NCI-H146 (cell line): ENCODE measurements at regions not wholly inside any gene's neighbourhood (a gene's known extent, or its start where the extent isn't known, plus 50 kb on each side); places are given as distances from the start of the nearest gene placed in this dataset.
A peak's percentile ranks its signal among the peaks of the same experiment; 100 is the strongest.

Source experiments
- DNase-seq: peaks from one replicate; lab custom pipeline; 2025; lab: John Stamatoyannopoulos, UW

GRCh38 chr22:47631571-47632102 is 869.2 kb downstream of the TBC1D22A start:
- peak; percentile 91 for DNase-seq

- DNase-seq: peak; percentile 22
These were observed 868.5 kb downstream of the TBC1D22A start for GRCh38 chr22:47630741-47631534.

GRCh38 chr22:47629791-47630655 is 867.6 kb downstream of the TBC1D22A start:
- DNase-seq: no peak

GRCh38 chr22:47629273-47629711 is 866.8 kb downstream of the TBC1D22A start:
- DNase-seq: peak; percentile 72

GRCh38 chr22:47628477-47629272 is 866.2 kb downstream of the TBC1D22A start:
- DNase-seq: no peak

- no peak for DNase-seq
These were observed 865.3 kb downstream of the TBC1D22A start for GRCh38 chr22:47627556-47628253.

DNA sequence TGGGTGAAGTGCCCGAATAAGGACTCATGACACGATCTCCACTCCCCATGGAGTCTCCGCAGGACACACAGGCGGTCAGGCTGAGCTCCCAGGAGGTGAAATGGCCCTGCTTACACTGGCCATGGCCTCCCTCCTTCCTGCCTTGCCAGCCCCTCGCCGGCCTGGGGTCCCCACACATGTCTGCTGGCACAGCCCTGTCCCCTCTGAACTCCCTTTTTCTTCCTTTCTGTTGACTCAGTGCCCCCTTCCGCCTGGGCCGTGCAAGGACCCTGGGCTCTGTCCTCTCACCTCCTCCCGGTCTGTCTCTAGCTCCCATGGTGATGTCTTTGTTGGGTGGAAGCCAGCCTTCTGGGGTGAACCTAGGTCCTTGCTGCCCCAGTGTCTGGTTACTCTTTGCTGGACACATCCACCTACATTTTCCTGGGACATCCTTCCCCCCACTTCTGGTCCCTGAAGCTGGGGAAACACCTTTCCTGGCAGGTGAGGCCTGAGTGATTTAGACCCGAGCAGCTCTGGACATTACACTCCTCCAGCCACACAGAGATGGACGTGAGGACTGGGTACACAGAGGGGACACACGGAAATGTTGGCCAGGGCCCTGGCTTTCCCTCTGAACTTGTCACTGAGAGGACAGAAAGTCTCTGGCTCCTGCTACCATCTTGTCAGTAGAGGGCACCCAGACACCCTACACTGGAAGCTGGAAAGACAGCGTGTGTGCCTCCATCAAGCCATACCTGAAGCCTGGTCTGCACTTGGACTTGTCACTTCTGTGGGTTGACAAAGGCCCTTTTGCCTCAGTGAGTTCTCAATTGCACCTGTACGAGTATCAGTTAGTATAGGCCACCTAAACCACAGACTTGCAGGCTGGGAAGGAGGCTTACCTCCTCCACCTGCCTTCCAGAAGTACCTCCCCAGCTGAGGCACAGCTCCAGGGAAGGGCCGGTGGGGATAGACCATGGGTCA is 864.3 kb downstream of the TBC1D22A start:
- no peak for DNase-seq

DNA sequence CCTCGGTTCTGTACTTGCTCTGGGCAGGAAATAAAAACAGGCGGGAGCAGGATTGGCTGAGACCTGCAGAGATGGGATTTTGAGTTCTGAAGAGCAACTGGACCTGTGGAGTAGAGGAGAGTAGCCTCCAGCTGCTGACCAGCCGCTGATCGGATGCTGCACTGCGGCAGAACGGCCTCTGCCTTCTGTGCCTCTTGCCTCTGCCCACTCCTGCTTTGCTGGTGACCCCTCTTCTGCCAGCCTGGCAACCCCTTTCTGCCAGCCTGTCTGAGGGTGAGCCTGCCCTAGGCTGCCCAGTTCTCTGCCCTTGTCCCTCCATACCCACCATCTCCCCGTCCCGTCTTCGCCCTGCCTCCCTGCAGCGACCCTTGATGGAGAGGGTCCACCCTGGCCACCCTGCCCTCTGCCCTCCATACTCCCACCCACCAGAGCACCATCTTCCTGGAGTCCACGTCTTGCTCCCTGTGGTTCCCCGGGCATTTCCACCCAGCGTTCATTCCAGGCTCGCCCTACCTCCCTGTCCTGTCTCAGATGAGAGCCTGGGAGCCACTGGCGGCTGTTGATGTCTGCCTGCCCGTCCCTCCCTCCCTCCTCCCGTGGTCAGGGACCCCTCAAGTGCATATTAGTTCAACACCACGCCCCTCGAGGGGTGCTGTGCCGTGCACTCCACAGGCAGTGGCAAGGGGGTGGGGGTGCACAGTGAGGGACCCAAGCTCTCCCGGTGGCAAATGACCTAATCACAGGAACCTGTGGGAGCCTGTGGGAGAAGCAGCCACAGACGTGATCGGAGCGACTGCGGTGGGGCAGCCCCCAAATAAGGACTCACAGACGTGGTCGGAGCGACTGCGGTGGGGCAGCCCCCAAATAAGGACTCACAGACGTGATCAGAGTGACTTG is 863.3 kb downstream of the TBC1D22A start:
- no peak for DNase-seq

DNA sequence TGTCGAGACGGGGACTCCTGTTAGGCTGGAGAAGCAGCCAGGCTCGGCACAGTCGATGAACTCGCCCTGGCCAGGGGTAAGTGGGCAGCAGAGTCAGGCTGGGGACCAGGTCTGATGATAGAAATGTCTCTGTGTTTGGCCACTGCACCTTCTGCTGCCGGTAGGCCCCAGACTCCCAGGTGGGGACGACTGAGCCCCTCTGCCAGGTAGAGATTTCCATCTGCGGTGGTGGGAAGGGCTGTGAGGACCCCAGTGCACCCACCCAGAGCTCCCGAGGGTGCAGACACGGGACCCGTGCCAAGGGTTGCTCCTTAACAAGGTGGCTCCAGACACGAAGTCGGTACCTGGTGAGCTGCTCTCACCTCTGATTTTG is 862.5 kb downstream of the TBC1D22A start:
- no peak for DNase-seq

GRCh38 chr22:47624252-47625012 is 862.0 kb downstream of the TBC1D22A start:
- DNase-seq: no peak

- peak; percentile 15 for DNase-seq
These were observed 861.3 kb downstream of the TBC1D22A start for GRCh38 chr22:47623763-47624148.

DNA sequence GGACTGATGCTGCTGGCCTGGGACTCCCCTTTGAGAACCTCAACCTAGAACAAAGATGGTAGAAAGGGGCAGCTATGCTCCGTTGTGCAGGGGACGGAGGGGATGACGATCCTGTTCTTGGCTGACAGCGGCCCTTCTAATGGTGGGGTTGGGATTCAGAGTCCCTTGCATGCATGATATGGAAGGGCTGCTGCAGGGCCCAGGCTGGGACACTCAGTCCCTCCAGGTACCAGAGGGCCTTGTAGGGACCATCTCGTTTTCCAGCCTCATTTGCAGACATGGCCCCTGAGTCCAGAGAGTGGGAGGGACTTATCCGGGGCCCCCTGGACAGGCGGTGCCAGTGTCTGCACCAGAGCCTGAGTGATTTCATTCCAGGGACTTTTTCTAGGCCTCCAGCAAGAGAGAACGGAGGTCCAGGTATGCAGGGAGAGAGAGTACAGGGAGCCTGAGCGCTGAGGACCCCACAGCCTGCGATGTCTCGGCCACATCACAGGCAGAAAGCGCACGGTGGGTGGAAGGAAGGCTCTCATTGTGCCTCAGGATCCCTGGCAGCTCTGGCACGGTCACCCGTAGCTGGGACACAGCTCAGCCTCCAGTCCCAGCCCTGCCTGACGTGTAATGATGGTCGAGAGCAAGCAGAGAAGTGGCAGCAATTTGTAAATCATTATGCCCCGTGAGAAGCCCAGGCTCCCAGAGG is 860.8 kb downstream of the TBC1D22A start:
- DNase-seq: no peak

GRCh38 chr22:47622541-47622940 is 860.1 kb downstream of the TBC1D22A start:
- no peak for DNase-seq

- no peak for DNase-seq
These were observed 858.8 kb downstream of the TBC1D22A start for GRCh38 chr22:47621253-47621652.

- DNase-seq: no peak
These were observed 857.9 kb downstream of the TBC1D22A start for GRCh38 chr22:47620391-47620790.

DNA sequence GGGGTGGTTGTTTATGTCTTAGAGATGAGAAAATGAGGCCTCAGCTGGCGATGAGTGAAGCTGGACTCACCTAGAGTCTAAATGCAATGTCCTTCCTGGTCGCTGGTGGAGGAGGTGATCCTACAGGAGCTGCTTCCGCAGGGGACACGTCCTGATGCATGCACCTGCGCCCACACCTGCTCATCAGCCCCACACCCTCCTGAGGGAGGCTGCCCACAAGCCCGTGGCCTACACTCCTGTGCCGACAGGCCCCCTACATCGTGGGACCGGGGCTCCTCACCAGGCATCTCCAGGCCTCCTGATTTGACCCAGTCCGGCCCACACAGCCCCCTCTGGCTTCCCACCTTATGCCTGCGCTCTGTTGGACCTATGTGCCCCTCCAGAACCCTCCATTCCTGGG is 857.2 kb downstream of the TBC1D22A start:
- DNase-seq: no peak

DNA sequence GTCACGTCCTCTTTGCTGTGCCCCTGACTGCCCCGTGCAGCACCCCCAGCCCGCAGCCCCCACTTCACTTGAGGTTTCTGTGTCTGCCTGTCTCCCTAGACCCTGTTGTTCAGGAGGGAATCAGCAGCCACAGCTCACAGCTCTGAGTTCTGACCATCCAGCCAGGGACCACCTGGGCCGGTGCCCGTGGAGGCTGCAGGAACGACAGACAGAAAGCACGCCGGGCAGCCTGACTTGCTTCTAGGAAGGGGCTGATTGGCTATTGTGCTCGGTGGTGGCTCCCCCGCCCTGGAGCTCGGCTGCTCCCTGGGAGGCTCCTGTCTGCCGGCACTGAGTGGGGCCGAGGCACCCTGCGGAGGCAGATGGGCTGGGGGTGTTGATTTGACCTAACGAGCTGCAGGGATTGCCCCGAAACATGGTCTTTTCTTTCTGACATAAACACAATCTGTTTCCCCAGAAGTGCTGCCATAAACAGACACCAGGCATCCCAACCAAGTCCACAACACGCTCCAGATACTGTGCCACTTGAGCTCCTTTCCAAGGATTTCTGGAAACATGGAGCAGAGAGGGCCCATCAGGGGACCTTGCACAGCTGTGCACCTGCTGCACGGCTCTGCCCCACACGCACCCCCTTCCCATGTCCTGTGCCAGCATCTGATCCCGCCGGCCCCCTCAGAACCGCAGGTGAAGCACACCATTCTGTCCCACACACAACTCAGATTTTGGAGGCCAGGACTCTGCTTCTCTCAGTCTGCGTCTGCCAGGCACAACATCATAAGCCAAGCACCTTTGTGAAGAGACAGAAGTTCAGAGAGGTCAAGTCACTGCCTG is 855.9 kb downstream of the TBC1D22A start:
- peak; percentile 22 for DNase-seq
